ELF-1 (cell line): ENCODE measurements at regions not wholly inside any gene's neighbourhood (a gene's known extent, or its start where the extent isn't known, plus 50 kb on each side); places are given as distances from the start of the nearest gene placed in this dataset.

ENCODE experiments used
- DNase-seq: peaks from one replicate; pipeline ENCODE4 v3.0.0-alpha.2; 2016; ENCODE audit warnings: low read depth, low spot score

DNA sequence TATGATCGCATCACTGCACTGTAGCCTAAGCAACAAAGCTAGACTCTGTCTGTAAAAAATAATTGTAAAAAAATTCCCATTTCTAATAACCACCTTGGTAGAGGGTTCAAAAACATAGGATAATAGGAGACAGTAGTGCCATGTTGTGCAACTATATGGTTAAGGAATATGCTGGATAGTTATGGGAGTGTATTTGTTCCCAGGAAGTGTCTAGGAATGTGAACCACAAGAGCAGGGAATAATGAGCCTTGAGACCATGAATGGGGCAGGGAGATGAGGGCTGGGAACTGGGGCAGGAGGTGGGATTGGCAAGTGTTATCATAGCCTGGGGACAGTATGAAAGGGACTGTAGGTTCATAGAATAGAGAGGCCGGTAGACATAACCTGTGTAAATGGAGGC, 50.4 kb downstream of the RUSC2 start:
- no peak for DNase-seq

GRCh38 chr9:35546853-35547252, 56.9 kb downstream of the RUSC2 start:
- no peak for DNase-seq

DNA sequence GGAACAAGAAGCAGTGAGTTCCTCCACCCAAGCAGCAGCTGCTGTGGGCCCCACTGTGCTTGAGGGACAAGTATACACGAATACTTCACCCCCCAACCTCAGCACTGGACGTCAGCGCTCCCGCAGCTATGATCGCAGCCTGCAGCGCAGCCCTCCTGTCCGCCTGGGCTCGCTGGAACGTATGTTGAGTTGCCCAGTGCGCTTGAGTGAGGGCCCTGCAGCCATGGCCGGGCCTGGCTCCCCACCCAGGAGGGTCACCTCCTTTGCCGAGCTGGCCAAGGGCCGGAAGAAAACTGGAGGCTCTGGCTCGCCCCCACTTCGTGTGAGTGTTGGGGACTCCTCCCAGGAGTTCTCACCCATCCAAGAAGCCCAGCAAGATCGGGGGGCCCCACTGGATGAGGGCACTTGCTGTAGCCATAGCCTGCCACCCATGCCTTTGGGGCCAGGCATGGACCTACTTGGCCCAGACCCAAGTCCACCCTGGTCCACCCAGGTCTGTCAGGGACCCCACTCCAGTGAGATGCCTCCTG, 57.1 kb upstream of the TESK1 start:
- DNase-seq: no peak

- no peak for DNase-seq
Measured at GRCh38 chr9:35548571-35548970, 56.5 kb upstream of the TESK1 start.

DNA sequence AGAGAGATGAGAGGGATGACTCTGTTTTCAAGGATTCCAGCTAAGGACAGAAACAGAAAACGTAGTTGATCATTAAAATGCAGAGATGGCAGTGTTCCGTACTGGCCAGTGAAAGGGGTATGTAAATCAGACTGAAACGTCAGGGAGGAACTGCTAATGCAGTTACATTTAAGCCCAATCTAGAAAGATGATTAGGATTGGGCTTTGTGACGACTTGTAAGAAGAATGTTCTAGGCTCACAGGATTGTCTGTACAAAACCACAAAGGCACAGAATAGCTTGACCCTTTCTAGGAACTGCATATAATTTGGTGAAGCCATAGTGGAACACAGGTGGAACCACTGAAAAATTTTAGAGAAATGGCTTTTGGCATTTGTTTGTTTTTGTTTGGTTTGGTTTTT, 55.6 kb upstream of the TESK1 start:
- DNase-seq: no peak

DNA sequence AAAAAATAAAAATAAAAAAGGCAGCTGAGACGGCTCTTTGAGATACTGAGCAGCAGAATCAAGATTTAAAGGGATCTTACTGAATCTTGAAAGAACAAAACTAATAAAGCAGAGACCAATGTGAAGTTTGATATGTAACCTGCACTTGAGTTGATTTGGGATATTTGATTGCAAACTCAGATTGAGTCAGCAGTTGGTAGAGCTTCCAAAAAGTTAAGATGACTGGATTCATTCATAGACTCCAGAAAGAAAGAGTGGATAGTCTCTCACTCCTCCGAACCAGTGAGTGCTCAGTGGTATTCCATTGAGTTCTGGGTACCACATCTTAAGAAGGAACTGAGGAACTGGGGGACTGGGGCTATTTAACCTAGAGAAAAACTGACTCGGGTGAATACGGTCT, 52.7 kb upstream of the TESK1 start:
- DNase-seq: no peak

GRCh38 chr9:35552837-35553236, 52.2 kb upstream of the TESK1 start:
- DNase-seq: no peak

- peak; percentile 79 for DNase-seq
Measured at GRCh38 chr9:35553670-35554543, 51.2 kb upstream of the TESK1 start.

GRCh38 chr9:35555246-35555701, 49.8 kb upstream of the TESK1 start:
- no peak for DNase-seq
